A549 (cell line): ENCODE measurements at regions not wholly inside any gene's neighbourhood (a gene's known extent, or its start where the extent isn't known, plus 50 kb on each side); places are given as distances from the start of the nearest gene placed in this dataset.

ENCODE experiments used
- EP300 ChIP-seq, 2 experiments: fragments of >200 bp; sonication (Bioruptor Twin); formaldehyde crosslinking; IDR thresholded peaks; 2 replicates in 1 of 2; 3 replicates in 1 of 2; pipeline ENCODE4 v1.6.1; 2016 to 2017
- MAFK ChIP-seq: fragments of 450-650 bp; IDR thresholded peaks from 2 replicates; pipeline ENCODE4 v1.6.1; 2014; ENCODE audit not compliant: partially characterized antibody
- MAX ChIP-seq: IDR thresholded peaks from 2 replicates; pipeline ENCODE4 v1.6.1; 2012
- MYC ChIP-seq: IDR thresholded peaks from 2 replicates; pipeline ENCODE4 v1.6.1; 2012; ENCODE audit warnings: mild to moderate bottlenecking, inconsistent platforms, low read length, improper control_type of control experiment, borderline replicate concordance
- NFE2L2 ChIP-seq: fragments of 150-350 bp; conservative IDR thresholded peaks from 2 replicates; pipeline ENCODE4 v1.6.1; 2014; ENCODE audit warnings: low read length
- NPAS2 ChIP-seq: fragments of 250-450 bp; sonication (Bioruptor Pico); IDR thresholded peaks from 2 replicates; pipeline ENCODE4 v1.8.0; 2022; ENCODE audit warnings: mild to moderate bottlenecking, moderate library complexity, borderline replicate concordance
- PHF8 ChIP-seq: fragments of 200-600 bp; sonication (generic); IDR thresholded peaks from 2 replicates; pipeline ENCODE4 v1.6.1; 2016; ENCODE audit warnings: low read depth, mild to moderate bottlenecking, antibody characterized with exemption, moderate library complexity, borderline replicate concordance
- POLR2A ChIP-seq: IDR thresholded peaks from 2 replicates; pipeline ENCODE4 v1.6.1; 2012; ENCODE audit warnings: mild to moderate bottlenecking, low read length
- RCOR1 ChIP-seq: fragments of 150-350 bp; IDR thresholded peaks from 2 replicates; pipeline ENCODE4 v1.6.1; 2014; ENCODE audit warnings: antibody characterized with exemption, low read length, low read depth
- TF ChIP-seq, protein P1 (sequence below): fragments of 450-650 bp; IDR thresholded peaks from 2 replicates; pipeline ENCODE4 v1.6.1; 2014; ENCODE audit warnings: antibody characterized with exemption
- TF ChIP-seq, protein P2 (sequence below): fragments of >200 bp; sonication (Bioruptor Twin); formaldehyde crosslinking; IDR thresholded peaks from 3 replicates; pipeline ENCODE4 v1.5.1; 2016

DNA sequence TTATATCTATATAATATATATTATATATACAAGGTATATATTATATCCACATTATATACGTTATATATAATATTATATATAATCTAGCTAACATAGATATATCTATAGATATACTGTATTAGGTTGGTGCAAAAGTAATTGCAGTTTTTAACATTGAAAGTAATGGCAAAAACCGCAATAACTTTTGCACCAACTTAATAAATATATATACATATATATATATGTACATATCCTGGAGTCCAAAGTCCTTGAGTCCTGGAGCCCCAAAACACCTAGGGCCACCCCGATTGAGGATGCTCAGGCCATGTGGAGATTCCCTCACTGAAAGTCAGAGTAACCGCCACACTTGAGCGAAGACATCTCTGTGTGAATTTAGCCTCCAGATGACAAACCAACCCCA is 408.2 kb upstream of the AUTS2 start:
- TF ChIP-seq PHF8 (no peak), RCOR1 (no peak), EP300 (IDR thresholded peaks at IDR 0.05) (no peak), MAX (no peak), NFE2L2 (no peak), POLR2A (no peak), MAFK (no peak), NPAS2 (CRISPR knock-in tag) (no peak), MYC (no peak)
- TF ChIP-seq, protein P1, sequence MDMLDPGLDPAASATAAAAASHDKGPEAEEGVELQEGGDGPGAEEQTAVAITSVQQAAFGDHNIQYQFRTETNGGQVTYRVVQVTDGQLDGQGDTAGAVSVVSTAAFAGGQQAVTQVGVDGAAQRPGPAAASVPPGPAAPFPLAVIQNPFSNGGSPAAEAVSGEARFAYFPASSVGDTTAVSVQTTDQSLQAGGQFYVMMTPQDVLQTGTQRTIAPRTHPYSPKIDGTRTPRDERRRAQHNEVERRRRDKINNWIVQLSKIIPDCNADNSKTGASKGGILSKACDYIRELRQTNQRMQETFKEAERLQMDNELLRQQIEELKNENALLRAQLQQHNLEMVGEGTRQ = no peak
- TF ChIP-seq, protein P2, sequence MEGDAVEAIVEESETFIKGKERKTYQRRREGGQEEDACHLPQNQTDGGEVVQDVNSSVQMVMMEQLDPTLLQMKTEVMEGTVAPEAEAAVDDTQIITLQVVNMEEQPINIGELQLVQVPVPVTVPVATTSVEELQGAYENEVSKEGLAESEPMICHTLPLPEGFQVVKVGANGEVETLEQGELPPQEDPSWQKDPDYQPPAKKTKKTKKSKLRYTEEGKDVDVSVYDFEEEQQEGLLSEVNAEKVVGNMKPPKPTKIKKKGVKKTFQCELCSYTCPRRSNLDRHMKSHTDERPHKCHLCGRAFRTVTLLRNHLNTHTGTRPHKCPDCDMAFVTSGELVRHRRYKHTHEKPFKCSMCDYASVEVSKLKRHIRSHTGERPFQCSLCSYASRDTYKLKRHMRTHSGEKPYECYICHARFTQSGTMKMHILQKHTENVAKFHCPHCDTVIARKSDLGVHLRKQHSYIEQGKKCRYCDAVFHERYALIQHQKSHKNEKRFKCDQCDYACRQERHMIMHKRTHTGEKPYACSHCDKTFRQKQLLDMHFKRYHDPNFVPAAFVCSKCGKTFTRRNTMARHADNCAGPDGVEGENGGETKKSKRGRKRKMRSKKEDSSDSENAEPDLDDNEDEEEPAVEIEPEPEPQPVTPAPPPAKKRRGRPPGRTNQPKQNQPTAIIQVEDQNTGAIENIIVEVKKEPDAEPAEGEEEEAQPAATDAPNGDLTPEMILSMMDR = no peak
